ENCODE measurements at regions not wholly inside any gene's neighbourhood (a gene's known extent, or its start where the extent isn't known, plus 50 kb on each side); places are given as distances from the start of the nearest gene placed in this dataset.

DNA sequence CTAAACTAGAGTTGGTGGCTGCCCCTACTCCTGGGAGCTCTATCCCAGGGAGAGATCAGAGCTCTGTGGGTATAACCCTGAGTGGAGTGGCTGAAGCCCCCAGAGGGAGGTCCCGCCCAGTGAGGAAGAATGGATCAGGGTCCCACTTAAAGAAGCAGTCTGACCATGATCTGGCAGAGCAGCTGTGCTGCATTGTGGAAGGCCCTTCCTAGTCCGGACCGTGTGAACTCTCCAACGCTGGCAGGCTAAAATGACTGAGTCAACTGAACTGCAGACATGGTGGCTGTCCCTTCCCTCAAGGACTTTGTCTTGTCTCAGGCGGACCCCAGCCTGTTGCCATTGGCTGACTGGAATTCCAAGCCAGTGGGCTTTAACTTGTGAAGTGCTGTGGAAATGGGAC, 494.2 kb downstream of the FAM181B start:
- POLR2A ChIA-PET, result no interaction called here

More for the DNA sequence above, 494.2 kb downstream of the FAM181B start:
- ChIA-PET RAD21 (ENCODE audit: unreplicated experiment) (no interaction called here), CTCF (no interaction called here), SMC1A (ENCODE audit: uncharacterized antibody, unreplicated experiment) (no interaction called here)
- no peaks in the 10 kb centered on the region for H3K9me3 ChIP-seq (replicated peaks; ENCODE audit: control insufficient read depth, insufficient read depth, low read length)
- no peak for TF ChIP-seq MTA3 (IDR thresholded peaks at IDR 0.05; ENCODE audit: borderline replicate concordance, low read length)
- TF ChIP-seq, protein P1, sequence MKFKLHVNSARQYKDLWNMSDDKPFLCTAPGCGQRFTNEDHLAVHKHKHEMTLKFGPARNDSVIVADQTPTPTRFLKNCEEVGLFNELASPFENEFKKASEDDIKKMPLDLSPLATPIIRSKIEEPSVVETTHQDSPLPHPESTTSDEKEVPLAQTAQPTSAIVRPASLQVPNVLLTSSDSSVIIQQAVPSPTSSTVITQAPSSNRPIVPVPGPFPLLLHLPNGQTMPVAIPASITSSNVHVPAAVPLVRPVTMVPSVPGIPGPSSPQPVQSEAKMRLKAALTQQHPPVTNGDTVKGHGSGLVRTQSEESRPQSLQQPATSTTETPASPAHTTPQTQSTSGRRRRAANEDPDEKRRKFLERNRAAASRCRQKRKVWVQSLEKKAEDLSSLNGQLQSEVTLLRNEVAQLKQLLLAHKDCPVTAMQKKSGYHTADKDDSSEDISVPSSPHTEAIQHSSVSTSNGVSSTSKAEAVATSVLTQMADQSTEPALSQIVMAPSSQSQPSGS (IDR thresholded peaks at IDR 0.05; ENCODE audit: low read length), result no peak
- TF ChIP-seq, protein P2, sequence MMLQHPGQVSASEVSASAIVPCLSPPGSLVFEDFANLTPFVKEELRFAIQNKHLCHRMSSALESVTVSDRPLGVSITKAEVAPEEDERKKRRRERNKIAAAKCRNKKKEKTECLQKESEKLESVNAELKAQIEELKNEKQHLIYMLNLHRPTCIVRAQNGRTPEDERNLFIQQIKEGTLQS (IDR thresholded peaks at IDR 0.05; ENCODE audit: borderline replicate concordance, extremely low read depth, low read depth, low read length), result no peak
- TF ChIP-seq YY1 (IDR thresholded peaks at IDR 0.05; ENCODE audit: low read depth, low read length), result no peak
- no peak for TF ChIP-seq NRF1 (conservative IDR thresholded peaks at IDR 0.05; ENCODE audit: low read depth, low read length)
- TF ChIP-seq, protein P3, sequence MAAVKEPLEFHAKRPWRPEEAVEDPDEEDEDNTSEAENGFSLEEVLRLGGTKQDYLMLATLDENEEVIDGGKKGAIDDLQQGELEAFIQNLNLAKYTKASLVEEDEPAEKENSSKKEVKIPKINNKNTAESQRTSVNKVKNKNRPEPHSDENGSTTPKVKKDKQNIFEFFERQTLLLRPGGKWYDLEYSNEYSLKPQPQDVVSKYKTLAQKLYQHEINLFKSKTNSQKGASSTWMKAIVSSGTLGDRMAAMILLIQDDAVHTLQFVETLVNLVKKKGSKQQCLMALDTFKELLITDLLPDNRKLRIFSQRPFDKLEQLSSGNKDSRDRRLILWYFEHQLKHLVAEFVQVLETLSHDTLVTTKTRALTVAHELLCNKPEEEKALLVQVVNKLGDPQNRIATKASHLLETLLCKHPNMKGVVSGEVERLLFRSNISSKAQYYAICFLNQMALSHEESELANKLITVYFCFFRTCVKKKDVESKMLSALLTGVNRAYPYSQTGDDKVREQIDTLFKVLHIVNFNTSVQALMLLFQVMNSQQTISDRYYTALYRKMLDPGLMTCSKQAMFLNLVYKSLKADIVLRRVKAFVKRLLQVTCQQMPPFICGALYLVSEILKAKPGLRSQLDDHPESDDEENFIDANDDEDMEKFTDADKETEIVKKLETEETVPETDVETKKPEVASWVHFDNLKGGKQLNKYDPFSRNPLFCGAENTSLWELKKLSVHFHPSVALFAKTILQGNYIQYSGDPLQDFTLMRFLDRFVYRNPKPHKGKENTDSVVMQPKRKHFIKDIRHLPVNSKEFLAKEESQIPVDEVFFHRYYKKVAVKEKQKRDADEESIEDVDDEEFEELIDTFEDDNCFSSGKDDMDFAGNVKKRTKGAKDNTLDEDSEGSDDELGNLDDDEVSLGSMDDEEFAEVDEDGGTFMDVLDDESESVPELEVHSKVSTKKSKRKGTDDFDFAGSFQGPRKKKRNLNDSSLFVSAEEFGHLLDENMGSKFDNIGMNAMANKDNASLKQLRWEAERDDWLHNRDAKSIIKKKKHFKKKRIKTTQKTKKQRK (IDR thresholded peaks at IDR 0.05; ENCODE audit: low read depth, low read length), result no peak
- TF ChIP-seq SMAD5 (IDR thresholded peaks at IDR 0.05; ENCODE audit: low read depth), result no peak
- TF ChIP-seq ZNF274 (IDR thresholded peaks at IDR 0.05; ENCODE audit: insufficient read depth, insufficient read length), result no peak
- TF ChIP-seq, protein P4, sequence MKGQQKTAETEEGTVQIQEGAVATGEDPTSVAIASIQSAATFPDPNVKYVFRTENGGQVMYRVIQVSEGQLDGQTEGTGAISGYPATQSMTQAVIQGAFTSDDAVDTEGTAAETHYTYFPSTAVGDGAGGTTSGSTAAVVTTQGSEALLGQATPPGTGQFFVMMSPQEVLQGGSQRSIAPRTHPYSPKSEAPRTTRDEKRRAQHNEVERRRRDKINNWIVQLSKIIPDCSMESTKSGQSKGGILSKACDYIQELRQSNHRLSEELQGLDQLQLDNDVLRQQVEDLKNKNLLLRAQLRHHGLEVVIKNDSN (IDR thresholded peaks at IDR 0.05; ENCODE audit: borderline replicate concordance, extremely low read length, insufficient read depth, low read depth, low read length), result no peak
- TF ChIP-seq ESRRA (IDR thresholded peaks at IDR 0.05; ENCODE audit: low read length), result no peak
- no peak for TF ChIP-seq SUZ12 (IDR thresholded peaks at IDR 0.05; ENCODE audit: unreplicated experiment)
- no peak for TF ChIP-seq DPF2 (IDR thresholded peaks at IDR 0.05)
- no peak for TF ChIP-seq ZNF622 (IDR thresholded peaks at IDR 0.05)
- no peak for TF ChIP-seq SIN3A (IDR thresholded peaks at IDR 0.05; ENCODE audit: low read depth, low read length)
- TF ChIP-seq ZNF384 (IDR thresholded peaks at IDR 0.05; ENCODE audit: borderline replicate concordance, low read depth, low read length), result no peak
- no peak for TF ChIP-seq NR2C2 (IDR thresholded peaks at IDR 0.05; ENCODE audit: borderline replicate concordance, control insufficient read depth, insufficient read length, low read depth)
- no peak for TF ChIP-seq POLR2AphosphoS5 (IDR thresholded peaks at IDR 0.05; ENCODE audit: low read length)
- TF ChIP-seq TBL1XR1 (IDR thresholded peaks at IDR 0.05; ENCODE audit: low read depth, low read length), result no peak
- TF ChIP-seq GATAD2B (conservative IDR thresholded peaks at IDR 0.05; ENCODE audit: low read depth), result no peak
- in situ Hi-C loops (cut with MboI), result no loop called here
- WGBS (ENCODE audit: insufficient coverage, insufficient replicate concordance, low lambda C conversion rate, missing lambda C conversion rate), result 42% methylated on average over 2 of the region's 5 CpGs
- ATAC-seq (no peak), FAIRE-seq (no peak), DNase-seq (ENCODE audit: low read depth, low spot score) (no peak)
- no peaks in the 10 kb centered on the region for H3K4me1 ChIP-seq (ENCODE audit: control insufficient read depth, insufficient read depth, low read length)
- H3K36me3 ChIP-seq (ENCODE audit: control insufficient read depth in 2 of 2, insufficient read depth in 2 of 2, low read length in 1 of 2), result no peaks in the 10 kb centered on the region
- H3K4me2 ChIP-seq (ENCODE audit: control insufficient read depth, insufficient read depth), result no peak overlapping the region
- H3K27ac ChIP-seq (ENCODE audit: control insufficient read depth, insufficient read depth), result no peak overlapping the region
- intact Hi-C loops (cut with micrococcal nuclease; ENCODE audit: unreplicated experiment), result no loop called here
- H3K27me3 ChIP-seq (replicated peaks in 1 of 2; ENCODE audit: control insufficient read depth in 2 of 2, insufficient read depth in 2 of 2, low read length in 1 of 2), result no peaks in the 10 kb centered on the region
- no peak overlapping the region for H3K9ac ChIP-seq (ENCODE audit: control insufficient read depth, insufficient read depth, low read length)
- H2AFZ ChIP-seq (ENCODE audit: control insufficient read depth, low read depth, low read length), result no peak overlapping the region
- no TSS peak for BruUV-seq (replicated peaks)
- H4K20me1 ChIP-seq (ENCODE audit: control insufficient read depth, insufficient read depth), result no peaks in the 10 kb centered on the region
- H3K79me2 ChIP-seq (ENCODE audit: control insufficient read depth, insufficient read depth, low read length), result no peaks in the 10 kb centered on the region
- no peak overlapping the region for H3K4me3 ChIP-seq
